NT2/D1 (cell line): ENCODE measurements at regions not wholly inside any gene's neighbourhood (a gene's known extent, or its start where the extent isn't known, plus 50 kb on each side); places are given as distances from the start of the nearest gene placed in this dataset.

Experiments used
- SUZ12 ChIP-seq: IDR thresholded peaks from 2 replicates; pipeline ENCODE4 v1.6.1; 2011; ENCODE audit not compliant: insufficient read length, insufficient read depth; ENCODE audit errors: extremely low read depth
- YY1 ChIP-seq: IDR thresholded peaks from 2 replicates; pipeline ENCODE4 v1.6.1; 2011; ENCODE audit not compliant: insufficient read length, insufficient read depth
- ZNF274 ChIP-seq: IDR thresholded peaks from 2 replicates; pipeline ENCODE4 v1.6.1; 2011; ENCODE audit warnings: mild to moderate bottlenecking, low read depth, low read length

DNA sequence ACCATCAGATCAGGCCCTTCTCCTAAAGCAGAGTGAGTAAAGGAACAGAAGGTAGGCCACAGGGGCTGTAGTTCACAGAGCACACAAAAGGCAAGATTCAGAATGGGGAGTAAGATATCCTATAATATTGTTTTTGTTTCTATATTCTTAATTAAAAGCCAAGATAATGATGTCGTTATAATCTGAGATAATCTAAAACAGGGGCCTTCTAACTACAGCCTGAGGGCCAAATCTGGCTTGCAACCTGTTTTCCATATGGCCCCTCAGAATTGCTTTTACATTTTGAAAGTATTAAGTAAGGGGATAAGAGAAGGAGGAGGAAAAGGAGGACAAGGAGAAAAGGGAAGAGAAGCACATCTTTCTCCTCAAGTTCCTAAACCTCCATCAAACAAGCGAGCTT is 435.8 kb downstream of the CSNK1G3 start:
- TF ChIP-seq ZNF274 (no peak), YY1 (no peak), SUZ12 (no peak)
